GM12874 (cell line): ENCODE measurements at regions not wholly inside any gene's neighbourhood (a gene's known extent, or its start where the extent isn't known, plus 50 kb on each side); places are given as distances from the start of the nearest gene placed in this dataset.

Experiments used
- TF ChIP-seq, protein P1 (sequence below): IDR thresholded peaks from 2 replicates; pipeline ENCODE4 v1.5.1; 2011; ENCODE audit warnings: low read depth, mild to moderate bottlenecking, control low read depth, low read length, moderate library complexity; ENCODE audit not compliant: insufficient read depth

DNA sequence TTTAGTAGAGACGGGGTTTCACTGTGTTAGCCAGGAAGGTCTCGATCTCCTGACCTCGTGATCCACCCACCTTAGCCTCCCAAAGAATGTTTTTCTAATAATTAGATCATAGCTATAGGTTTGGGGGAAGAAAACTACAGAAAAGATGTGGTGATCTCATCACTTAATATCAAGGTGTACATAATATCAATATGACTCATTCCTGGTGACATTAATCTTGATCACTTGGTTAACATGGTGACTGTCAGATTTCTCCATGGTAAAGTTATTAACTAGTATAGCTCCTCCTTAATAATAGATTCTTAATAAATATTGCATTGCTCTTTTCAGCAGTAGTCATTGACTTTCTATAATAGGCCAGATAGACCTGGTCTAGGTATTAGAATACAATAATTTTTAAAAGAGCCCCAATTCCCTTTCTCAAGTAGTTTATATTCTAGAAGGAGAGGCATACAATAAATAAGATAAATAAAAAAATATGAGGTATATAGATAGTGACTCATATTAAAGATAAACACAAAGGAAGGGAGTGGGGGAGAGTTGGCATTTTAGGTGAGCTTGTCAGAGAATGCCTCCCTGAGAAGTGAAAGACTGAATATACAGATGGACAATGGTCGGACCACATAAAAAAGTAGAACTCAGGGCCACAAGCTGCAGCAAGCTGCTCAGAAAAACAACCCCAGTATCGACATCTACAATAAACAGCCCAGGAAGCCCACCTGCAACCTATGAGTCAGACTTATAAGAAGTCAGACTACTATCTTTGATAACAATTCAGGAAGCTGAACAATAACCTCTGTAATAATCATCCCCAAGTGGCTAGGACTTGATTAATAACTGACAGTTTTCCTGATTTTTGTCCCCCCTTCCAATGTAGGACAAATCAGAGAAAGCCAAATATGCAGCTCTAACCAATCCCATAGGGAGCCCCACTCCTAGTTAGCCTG is 210.8 kb downstream of the RFC3 start:
- TF ChIP-seq, protein P1, sequence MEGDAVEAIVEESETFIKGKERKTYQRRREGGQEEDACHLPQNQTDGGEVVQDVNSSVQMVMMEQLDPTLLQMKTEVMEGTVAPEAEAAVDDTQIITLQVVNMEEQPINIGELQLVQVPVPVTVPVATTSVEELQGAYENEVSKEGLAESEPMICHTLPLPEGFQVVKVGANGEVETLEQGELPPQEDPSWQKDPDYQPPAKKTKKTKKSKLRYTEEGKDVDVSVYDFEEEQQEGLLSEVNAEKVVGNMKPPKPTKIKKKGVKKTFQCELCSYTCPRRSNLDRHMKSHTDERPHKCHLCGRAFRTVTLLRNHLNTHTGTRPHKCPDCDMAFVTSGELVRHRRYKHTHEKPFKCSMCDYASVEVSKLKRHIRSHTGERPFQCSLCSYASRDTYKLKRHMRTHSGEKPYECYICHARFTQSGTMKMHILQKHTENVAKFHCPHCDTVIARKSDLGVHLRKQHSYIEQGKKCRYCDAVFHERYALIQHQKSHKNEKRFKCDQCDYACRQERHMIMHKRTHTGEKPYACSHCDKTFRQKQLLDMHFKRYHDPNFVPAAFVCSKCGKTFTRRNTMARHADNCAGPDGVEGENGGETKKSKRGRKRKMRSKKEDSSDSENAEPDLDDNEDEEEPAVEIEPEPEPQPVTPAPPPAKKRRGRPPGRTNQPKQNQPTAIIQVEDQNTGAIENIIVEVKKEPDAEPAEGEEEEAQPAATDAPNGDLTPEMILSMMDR: no peak

DNA sequence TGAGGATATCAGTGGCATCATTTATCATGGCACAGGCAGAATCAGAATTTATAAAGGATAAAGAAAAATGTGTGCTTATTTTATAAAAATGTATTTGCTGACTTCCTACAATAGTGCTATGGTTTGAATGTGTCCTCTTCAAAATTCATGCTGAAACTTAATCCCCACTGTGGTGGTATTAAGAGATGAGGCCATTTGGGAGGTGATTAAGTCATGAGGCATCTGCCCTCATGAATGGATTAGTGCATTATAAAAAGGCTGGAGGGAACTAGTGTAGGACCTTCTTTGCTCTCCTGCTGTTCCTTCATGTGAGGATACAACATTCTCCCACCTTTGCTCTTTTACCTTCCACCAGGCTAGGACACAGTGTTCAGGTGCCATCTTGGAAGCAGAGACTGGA is 212.8 kb downstream of the RFC3 start:
- TF ChIP-seq, protein P1: no peak

DNA sequence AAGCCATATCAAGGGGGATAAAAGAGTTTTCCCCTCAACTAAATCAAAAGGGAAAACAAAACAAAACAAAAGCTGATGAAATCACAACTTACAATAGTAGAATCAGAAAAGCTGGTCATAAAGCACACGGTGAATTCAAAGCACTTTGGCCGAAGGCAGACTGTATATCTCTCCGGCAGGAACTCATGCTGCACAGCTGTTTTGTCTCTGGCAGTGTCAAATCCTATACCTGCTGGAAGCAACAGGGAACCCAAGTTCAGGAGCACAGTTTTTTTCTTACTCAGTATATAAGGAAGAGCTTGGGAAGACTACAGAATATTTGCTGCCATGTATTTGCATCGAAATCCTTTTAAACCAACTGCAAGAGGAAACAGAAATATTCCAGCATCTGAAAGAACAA is 213.7 kb downstream of the RFC3 start:
- TF ChIP-seq, protein P1: no peak

DNA sequence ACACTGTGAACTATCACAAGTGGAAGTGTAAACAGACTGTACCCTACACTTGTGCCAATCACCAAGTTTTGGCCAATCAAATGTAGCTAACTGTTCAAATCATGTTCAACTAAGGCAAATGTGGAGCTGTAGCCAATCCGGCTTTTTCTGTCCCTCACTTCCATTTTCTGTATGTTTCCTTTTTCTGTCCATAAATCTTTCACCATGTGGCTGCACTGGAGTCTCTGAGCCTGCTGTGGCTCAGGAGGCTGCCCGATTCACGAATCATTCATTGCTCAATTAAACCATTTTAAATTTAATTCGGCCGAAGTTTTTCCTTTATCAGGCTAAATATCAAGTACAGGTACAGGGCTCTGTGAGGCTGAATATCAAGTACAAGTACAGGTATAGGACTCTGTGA is 216.5 kb downstream of the RFC3 start:
- TF ChIP-seq, protein P1: no peak

DNA sequence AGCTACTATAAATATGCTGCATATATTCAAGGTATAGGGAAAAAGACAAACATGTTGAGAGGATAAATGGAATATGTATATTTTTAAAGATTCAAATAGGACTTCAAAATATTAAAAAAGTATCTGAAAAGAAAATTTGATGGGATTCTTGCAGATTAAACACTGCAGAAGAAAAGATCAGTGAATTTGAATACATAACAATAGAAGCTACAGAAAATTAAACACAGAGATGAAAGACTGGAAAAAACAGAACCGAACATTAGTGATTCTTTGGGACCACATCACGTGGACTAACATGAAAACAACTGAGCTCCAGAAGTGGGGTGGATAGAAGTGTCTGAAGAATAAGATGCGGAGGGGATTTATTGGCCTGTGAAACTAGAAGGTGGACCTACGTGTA is 217.2 kb downstream of the RFC3 start:
- TF ChIP-seq, protein P1: no peak

DNA sequence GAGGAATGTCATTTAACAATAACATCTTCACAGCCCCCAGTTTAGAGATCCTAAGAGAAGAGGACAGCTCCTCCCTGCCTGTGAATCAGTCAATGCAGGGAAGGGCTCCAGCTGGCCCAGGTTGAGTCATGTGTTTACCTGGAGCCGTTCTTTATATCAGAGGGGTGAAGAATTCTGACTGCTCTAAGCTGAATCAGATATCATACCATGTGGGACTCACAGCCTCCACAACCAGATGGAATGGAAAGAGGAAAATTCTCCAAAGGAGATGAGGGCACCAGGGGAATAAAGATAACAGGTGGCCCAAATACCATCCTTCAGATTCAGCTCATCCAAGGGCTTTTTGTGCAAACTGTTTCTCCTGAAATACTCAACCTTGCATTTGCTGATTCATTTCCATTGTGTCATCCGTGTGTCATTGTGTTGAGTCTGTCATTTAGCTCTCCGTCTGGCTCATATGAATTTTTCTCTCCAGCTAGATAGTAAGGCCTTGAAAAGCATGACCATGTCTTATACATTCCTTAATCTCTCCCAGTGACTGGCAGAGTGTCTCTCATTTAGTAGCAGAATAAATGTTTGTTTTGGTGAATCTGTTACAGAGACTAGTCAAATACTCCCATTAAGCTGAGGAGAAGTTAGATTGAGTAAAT is 217.9 kb downstream of the RFC3 start:
- TF ChIP-seq, protein P1: no peak
